A549 (cell line): ENCODE measurements at regions not wholly inside any gene's neighbourhood (a gene's known extent, or its start where the extent isn't known, plus 50 kb on each side); places are given as distances from the start of the nearest gene placed in this dataset.

Experiments used
- BHLHE40 ChIP-seq: IDR thresholded peaks from 2 replicates; pipeline ENCODE4 v1.6.1; 2012; ENCODE audit warnings: low read depth, low read length, inconsistent platforms
- CBX2 ChIP-seq: fragments of 200-600 bp; sonication (generic); IDR thresholded peaks from 2 replicates; pipeline ENCODE4 v1.6.1; 2016; ENCODE audit warnings: low read depth, mild to moderate bottlenecking, borderline replicate concordance
- CBX8 ChIP-seq: fragments of 200-600 bp; sonication (generic); IDR thresholded peaks from 2 replicates; pipeline ENCODE4 v1.6.1; 2016
- CEBPB ChIP-seq, 2 experiments: fragments of >200 bp in 1 of 2; sonication (Bioruptor Twin) in 1 of 2; formaldehyde crosslinking in 1 of 2; IDR thresholded peaks; 2 replicates each; pipeline ENCODE4 v1.6.1; 2012 to 2016
- CTCF ChIP-seq: fragments of >200 bp; sonication (Bioruptor Twin); formaldehyde crosslinking; IDR thresholded peaks from 3 replicates; pipeline ENCODE4 v1.5.1; 2016
- E2F6 ChIP-seq: IDR thresholded peaks from 2 replicates; pipeline ENCODE4 v1.6.1; 2012; ENCODE audit warnings: low read depth, borderline replicate concordance
- FOSL2 ChIP-seq, 2 experiments: fragments of 450-650 bp in 1 of 2; fragments of >200 bp in 1 of 2; sonication (Bioruptor Twin) in 1 of 2; formaldehyde crosslinking; IDR thresholded peaks; 2 replicates each; pipeline versions ENCODE4 v1.5.0 to v1.6.1; 2016 to 2020; ENCODE audit warnings: mild to moderate bottlenecking in 1 of 2, moderate library complexity in 1 of 2
- HDAC2 ChIP-seq: fragments of 200-600 bp; sonication (generic); IDR thresholded peaks from 2 replicates; pipeline ENCODE4 v1.6.1; 2016
- POLR2A ChIP-seq: IDR thresholded peaks from 2 replicates; pipeline ENCODE4 v1.6.1; 2012; ENCODE audit warnings: mild to moderate bottlenecking, low read length
- SMC3 ChIP-seq: fragments of >200 bp; sonication (Bioruptor Twin); formaldehyde crosslinking; IDR thresholded peaks from 3 replicates; pipeline ENCODE4 v1.6.1; 2018; ENCODE audit warnings: inconsistent platforms
- TP53 ChIP-seq: fragments of 250-450 bp; sonication (Bioruptor Pico); IDR thresholded peaks from 2 replicates; pipeline ENCODE4 v1.5.0; 2021; ENCODE audit warnings: mild to moderate bottlenecking, moderate library complexity
- ZFP36 ChIP-seq: fragments of 450-650 bp; IDR thresholded peaks from 2 replicates; pipeline ENCODE4 v1.6.1; 2014; ENCODE audit warnings: borderline replicate concordance; ENCODE audit not compliant: partially characterized antibody

GRCh38 chr16:47025641-47026040, 52.2 kb upstream of the DNAJA2 start:
- TF ChIP-seq CBX8 (no peak), SMC3 (no peak), BHLHE40 (no peak), POLR2A (no peak), ZFP36 (no peak), CTCF (no peak), E2F6 (no peak), CBX2 (no peak), FOSL2 (IDR thresholded peaks at IDR 0.05) (no peak), FOSL2 (CRISPR knock-in tag; IDR thresholded peaks at IDR 0.05) (no peak), TP53 (CRISPR knock-in tag) (no peak), CEBPB (IDR thresholded peaks at IDR 0.05) (no peak), HDAC2 (no peak)
